Smooth muscle cell (in vitro differentiated cells): ENCODE measurements at regions not wholly inside any gene's neighbourhood (a gene's known extent, or its start where the extent isn't known, plus 50 kb on each side); places are given as distances from the start of the nearest gene placed in this dataset.

Experiments used
- DNase-seq: peaks from one replicate; lab custom pipeline; 2025; ENCODE audit not compliant: unreplicated experiment; lab: John Stamatoyannopoulos, UW
- H2AFZ ChIP-seq: fragments of 200-600 bp; sonication (generic); 2 replicates; pipeline ENCODE4 v1.6.0; 2016; ENCODE audit warnings: antibody characterized with exemption, low read depth, mild to moderate bottlenecking
- H3F3A ChIP-seq: fragments of 200-600 bp; sonication (generic); 2 replicates; pipeline ENCODE4 v1.6.0; 2017; ENCODE audit warnings: antibody characterized with exemption, low read depth
- H3K27ac ChIP-seq: fragments of 200-600 bp; sonication (generic); 2 replicates; pipeline ENCODE4 v1.5.1; 2016; ENCODE audit warnings: low read depth, mild to moderate bottlenecking
- H3K27me3 ChIP-seq: fragments of 200-600 bp; sonication (generic); 2 replicates; pipeline ENCODE4 v1.6.1; 2016; ENCODE audit warnings: low read depth, mild to moderate bottlenecking
- H3K36me3 ChIP-seq: fragments of 200-600 bp; sonication (generic); 2 replicates; pipeline ENCODE4 v1.5.1; 2016; ENCODE audit warnings: low read depth
- H3K4me1 ChIP-seq: fragments of 200-600 bp; sonication (generic); 2 replicates; pipeline ENCODE4 v1.5.1; 2016; ENCODE audit warnings: low read depth
- H3K4me2 ChIP-seq: fragments of 200-600 bp; sonication (generic); 2 replicates; pipeline ENCODE4 v1.6.0; 2016; ENCODE audit warnings: mild to moderate bottlenecking
- H3K4me3 ChIP-seq: fragments of 200-600 bp; sonication (generic); 2 replicates; pipeline ENCODE4 v1.5.1; 2016; ENCODE audit warnings: mild to moderate bottlenecking
- H3K79me2 ChIP-seq: fragments of 200-600 bp; sonication (generic); 2 replicates; pipeline ENCODE4 v1.6.0; 2016; ENCODE audit warnings: low read depth, mild to moderate bottlenecking
- H3K9ac ChIP-seq: fragments of 200-600 bp; sonication (generic); 2 replicates; pipeline ENCODE4 v1.6.0; 2016; ENCODE audit warnings: low read depth
- H3K9me3 ChIP-seq: fragments of 200-600 bp; sonication (generic); replicated peaks from 2 replicates; pipeline ENCODE4 v1.5.1; 2016; ENCODE audit warnings: low read depth
- H4K20me1 ChIP-seq: fragments of 200-600 bp; sonication (generic); 2 replicates; pipeline ENCODE4 v1.6.0; 2016; ENCODE audit warnings: low read depth
- CTCF ChIP-seq: fragments of 200-600 bp; sonication (generic); IDR thresholded peaks from 2 replicates; pipeline ENCODE4 v1.5.1; 2017; ENCODE audit warnings: borderline replicate concordance, mild to moderate bottlenecking, antibody characterized with exemption; ENCODE audit not compliant: insufficient read depth, poor library complexity, severe bottlenecking
- WGBS: methylation state at CpG from one replicate; pipeline ENCODE4 v1.1.7; 2016; ENCODE audit warnings: low lambda C conversion rate; 5-methylcytosine and 5-hydroxymethylcytosine counted together

- Histone ChIP-seq H3K36me3 (no peaks in the 10 kb centered on the region), H3K27ac (no peak overlapping the region), H3K4me1 (peaks cover 6% of the 10 kb centered on the region), H3K9ac (no peak overlapping the region), H3K79me2 (no peaks in the 10 kb centered on the region), H3K9me3 (no peaks in the 10 kb centered on the region), H4K20me1 (no peaks in the 10 kb centered on the region), H3F3A (no peaks in the 10 kb centered on the region), H2AFZ (no peak overlapping the region), H3K4me3 (no peak overlapping the region), H3K4me2 (no peak overlapping the region), H3K27me3 (no peaks in the 10 kb centered on the region)
- no peak for DNase-seq
- TF ChIP-seq CTCF, result no peak
- 88% methylated on average over 33 of the region's 33 CpGs for WGBS
These were observed 49.7 kb upstream of the NOTCH1 start for GRCh38 chr9:136595245-136596153.
